Left kidney (tissue), 1 donor: ENCODE measurements at regions not wholly inside any gene's neighbourhood (a gene's known extent, or its start where the extent isn't known, plus 50 kb on each side); places are given as distances from the start of the nearest gene placed in this dataset.

Experiments
- DNase-seq: peaks from one replicate; pipeline ENCODE4 v3.0.0-alpha.2; 2013

DNA sequence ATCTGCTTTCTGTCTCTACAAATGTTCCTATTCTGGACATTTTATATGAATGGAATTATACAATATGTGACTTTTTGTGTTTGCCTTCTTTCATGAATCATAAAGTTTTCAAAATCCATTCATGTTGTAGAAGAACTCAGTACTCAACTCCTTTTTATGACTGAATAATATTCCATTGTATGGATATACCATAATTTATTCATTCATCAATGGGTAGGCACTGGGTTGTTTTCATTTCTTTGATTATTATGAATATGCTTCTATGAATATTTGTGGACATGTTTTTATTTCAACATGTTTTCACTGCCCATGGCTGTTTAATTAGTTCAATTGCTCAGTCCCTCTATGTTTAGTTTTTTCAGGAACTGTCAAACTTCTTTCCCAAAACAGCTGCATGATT is 76.5 kb upstream of the GTSF1L start:
- DNase-seq: no peak

DNA sequence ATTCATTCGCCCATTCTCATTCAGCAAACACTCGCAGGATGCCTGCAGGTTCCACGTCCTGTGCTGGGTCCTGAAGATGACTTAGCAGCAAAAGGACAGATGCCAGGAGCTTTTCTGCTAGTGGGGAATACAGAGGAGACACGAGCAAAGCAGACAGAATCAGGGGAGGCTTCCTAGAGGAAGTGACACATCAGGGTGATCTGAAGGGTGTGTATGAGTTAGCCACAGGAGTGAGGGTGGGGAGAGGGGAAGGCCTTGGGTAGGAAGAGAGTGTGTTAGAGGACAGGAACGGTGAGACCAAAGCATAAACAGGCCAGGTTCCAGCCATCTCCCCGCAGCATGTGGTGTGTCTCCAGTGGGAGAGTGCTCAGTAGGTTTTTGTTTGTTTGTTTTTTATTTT is 73.4 kb upstream of the GTSF1L start:
- no peak for DNase-seq

DNA sequence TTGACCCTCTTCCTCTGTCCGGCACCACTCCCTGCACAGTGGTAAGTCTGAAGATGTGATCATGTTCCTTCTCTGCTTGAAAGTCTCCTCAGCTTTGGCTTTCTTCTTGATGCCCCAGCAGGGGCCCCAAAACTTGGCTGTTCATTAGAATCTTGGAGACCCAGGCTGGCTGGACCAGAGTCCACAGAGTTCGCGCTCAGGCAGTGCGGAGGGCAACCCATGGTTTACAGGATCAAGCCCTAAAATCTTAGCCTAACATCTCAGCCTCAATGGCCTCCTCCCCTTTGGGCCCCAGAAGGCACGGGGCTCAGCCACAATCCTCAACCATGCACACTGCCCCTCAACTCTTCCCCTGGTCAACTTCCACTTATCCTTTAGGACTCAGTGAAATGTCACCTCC is 72.9 kb upstream of the GTSF1L start:
- DNase-seq: no peak

DNA sequence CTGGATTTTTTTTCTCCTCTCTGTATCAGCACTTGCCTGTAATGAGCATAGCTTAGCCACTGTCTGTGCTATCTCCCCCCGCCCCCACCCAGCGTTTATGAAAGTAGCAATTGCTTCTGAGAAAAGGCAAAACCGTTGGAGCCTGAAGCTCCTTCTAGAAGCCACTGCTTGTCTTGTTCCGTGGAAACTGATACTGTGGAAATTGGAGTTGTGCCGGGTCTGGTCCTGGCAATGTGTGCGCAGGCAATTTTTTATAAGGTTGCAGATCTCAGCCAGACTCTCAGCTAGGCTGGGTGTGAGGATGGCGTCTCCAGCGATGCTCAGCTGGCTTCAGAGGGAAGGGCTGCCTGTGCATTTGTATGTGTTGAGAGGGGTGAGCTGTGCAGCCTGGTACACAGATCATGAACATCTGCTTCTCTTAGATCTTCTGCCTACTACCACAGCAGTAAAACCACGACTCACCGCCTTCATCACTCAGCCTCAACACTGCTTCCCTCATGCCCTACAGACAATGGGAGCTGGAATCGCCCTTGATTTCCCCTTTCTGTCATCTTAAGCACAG is 72.4 kb upstream of the GTSF1L start:
- DNase-seq: peak; percentile 13

- peak; percentile 7 for DNase-seq
Measured at GRCh38 chr20:43798291-43799149, 71.7 kb upstream of the GTSF1L start.

- DNase-seq: no peak
Measured at GRCh38 chr20:43794326-43794725, 67.5 kb upstream of the GTSF1L start.

- no peak for DNase-seq
Measured at GRCh38 chr20:43789593-43789992, 62.8 kb upstream of the GTSF1L start.

DNA sequence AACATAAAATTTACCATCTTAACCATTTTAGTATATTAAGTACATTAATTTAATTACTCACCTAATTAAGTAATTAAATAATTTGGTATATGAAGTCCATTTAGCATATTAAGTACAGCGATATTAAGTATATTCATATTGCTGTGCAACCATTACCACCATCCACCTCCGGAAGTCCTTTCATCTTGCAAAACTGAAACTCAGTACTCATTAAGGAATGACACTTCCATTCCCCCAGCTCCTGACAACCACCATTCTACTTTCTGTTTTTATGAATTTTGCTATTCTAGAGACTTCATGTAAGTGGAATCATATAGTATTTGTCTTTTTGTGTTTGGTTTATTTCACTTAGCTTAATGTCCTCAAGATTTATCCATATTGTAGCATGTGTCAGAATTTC is 61.1 kb upstream of the GTSF1L start:
- no peak for DNase-seq

DNA sequence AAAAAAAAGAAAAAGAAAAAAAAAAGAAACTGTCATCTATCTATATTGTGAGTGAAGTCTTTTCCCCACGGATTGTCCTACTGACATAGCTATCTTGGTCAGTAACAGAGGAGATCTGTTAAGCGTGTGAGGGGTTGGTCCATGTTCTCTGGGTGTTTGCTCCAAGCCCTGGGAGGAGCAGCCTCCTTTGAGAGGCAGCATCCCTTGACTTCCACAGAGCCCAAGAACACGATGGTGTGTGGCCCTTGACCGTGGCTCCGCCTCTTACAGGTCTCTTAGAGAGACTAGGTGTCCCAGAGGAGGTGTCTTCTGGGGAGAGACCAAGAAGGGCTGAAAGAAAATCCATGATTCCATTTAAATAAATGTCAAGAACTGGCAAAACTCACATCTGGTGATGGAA is 60.1 kb upstream of the GTSF1L start:
- no peak for DNase-seq

- DNase-seq: no peak
Measured at GRCh38 chr20:43781215-43781614, 54.4 kb upstream of the GTSF1L start.

DNA sequence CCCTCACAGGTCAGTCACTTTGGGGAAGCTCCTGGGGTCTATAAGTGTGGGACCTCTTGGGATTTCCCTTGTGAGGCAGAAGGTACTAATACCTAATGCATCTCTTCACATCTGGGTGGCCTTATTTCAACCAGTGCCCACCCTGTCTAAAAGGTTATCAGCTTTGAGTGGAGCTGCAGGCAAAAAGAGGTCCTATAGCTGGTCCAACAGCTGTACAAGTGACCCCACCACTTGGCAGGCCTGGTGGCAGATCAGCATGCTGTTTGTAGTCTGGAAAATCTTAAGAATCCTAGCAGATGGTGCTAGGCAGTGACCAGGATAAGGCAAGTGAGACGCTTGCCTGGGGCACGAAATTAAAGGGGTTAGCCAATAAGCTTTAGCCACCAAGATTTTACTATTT is 51.6 kb upstream of the GTSF1L start:
- no peak for DNase-seq

GRCh38 chr20:43776691-43777090 is 49.9 kb upstream of the GTSF1L start:
- no peak for DNase-seq
